Kidney (tissue), 13 donors: ENCODE measurements at regions not wholly inside any gene's neighbourhood (a gene's known extent, or its start where the extent isn't known, plus 50 kb on each side); places are given as distances from the start of the nearest gene placed in this dataset.

Experiments used
- DNase-seq, 5 donors: peaks; one replicate each; pipeline ENCODE4 v3.0.0-alpha.2; 2013 to 2020
- FAIRE-seq: peaks from 2 replicates; lab custom pipeline; 2012; peaks lifted over from hg19 to GRCh38; lab: Jason Lieb, UNC
- H3K27ac ChIP-seq, 2 donors: one replicate each; pipeline ENCODE4 v1.7.0; 2013; ENCODE audit warnings: low read depth in 2 of 2, low read length in 2 of 2, inconsistent platforms in 1 of 2
- H3K27me3 ChIP-seq: one replicate; pipeline ENCODE4 v1.7.1; 2013; ENCODE audit warnings: low read length, inconsistent platforms; ENCODE audit not compliant: control insufficient read depth, insufficient read depth
- H3K36me3 ChIP-seq, 3 donors: one replicate each; pipeline versions ENCODE4 v1.7.0 to v1.7.1; 2013; ENCODE audit warnings: low read length in 3 of 3, control low read depth in 1 of 3, inconsistent platforms in 1 of 3; ENCODE audit not compliant: insufficient read depth in 3 of 3, control insufficient read depth in 2 of 3
- H3K4me1 ChIP-seq, 3 donors: one replicate each; pipeline versions ENCODE4 v1.7.0 to v1.7.1; 2013; ENCODE audit warnings: low read length in 3 of 3, inconsistent platforms in 1 of 3, low read depth in 1 of 3; ENCODE audit not compliant: control insufficient read depth in 2 of 3, insufficient read depth in 2 of 3
- H3K4me3 ChIP-seq, 3 donors: one replicate each; pipeline versions ENCODE4 v1.7.0 to v1.8.1; 2013; ENCODE audit warnings: low read length in 3 of 3, control low read depth in 1 of 3, inconsistent platforms in 1 of 3
- H3K9ac ChIP-seq, 3 donors: one replicate each; pipeline versions ENCODE4 v1.7.0 to v1.7.1; 2013; ENCODE audit warnings: low read length in 3 of 3, control low read depth in 1 of 3, inconsistent platforms in 1 of 3
- H3K9me3 ChIP-seq, 3 donors: one replicate each; pipeline versions ENCODE4 v1.7.0 to v1.7.1; 2013; ENCODE audit warnings: low read length in 3 of 3, control low read depth in 1 of 3, inconsistent platforms in 1 of 3; ENCODE audit not compliant: control insufficient read depth in 2 of 3, insufficient read depth in 1 of 3
- intact Hi-C: fragments of 100-400 bp; cut with DNase I; formaldehyde crosslinking; loops from one replicate; pipeline ENCODE4 v1.11.1; 2022
- TF ChIP-seq, protein P1 (sequence below): IDR thresholded peaks from 3 replicates; pipeline ENCODE4 v1.5.1; 2012; ENCODE audit warnings: mild to moderate bottlenecking, moderate library complexity, borderline replicate concordance; ENCODE audit not compliant: insufficient read depth; ENCODE audit errors: extremely low read depth
- donor health status: control.
- donor health status: control.
- donor health status: control.
- donor health status: control.
- donor health status: control.
- donor health status: DM: yes; HTN: yes; CAD: no.
- donor health status: Normal renal cell carcinoma (clear cell type).

DNA sequence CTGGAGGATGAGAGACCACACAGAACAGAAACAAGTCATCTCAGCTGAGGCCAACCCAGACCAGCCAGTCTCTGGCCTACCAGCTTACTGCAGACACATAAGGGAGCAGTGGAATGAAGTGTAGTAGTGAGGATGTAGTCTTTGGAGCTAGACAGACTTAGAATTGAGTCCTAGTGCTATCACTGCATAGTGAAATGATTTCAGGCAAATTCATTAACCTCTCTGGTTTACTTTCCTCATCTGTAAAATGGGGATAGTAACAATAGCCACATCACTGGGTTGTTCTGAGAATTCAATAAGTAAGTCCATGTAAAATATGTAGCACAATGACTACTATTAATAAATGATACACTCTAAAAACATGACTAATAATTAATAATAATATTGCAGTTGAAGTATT lies 383.8 kb downstream of the DLEU7 start:
- H3K27ac ChIP-seq = no peak overlapping the region
- TF ChIP-seq, protein P1, sequence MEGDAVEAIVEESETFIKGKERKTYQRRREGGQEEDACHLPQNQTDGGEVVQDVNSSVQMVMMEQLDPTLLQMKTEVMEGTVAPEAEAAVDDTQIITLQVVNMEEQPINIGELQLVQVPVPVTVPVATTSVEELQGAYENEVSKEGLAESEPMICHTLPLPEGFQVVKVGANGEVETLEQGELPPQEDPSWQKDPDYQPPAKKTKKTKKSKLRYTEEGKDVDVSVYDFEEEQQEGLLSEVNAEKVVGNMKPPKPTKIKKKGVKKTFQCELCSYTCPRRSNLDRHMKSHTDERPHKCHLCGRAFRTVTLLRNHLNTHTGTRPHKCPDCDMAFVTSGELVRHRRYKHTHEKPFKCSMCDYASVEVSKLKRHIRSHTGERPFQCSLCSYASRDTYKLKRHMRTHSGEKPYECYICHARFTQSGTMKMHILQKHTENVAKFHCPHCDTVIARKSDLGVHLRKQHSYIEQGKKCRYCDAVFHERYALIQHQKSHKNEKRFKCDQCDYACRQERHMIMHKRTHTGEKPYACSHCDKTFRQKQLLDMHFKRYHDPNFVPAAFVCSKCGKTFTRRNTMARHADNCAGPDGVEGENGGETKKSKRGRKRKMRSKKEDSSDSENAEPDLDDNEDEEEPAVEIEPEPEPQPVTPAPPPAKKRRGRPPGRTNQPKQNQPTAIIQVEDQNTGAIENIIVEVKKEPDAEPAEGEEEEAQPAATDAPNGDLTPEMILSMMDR = no peak
- FAIRE-seq = no peak
- H3K4me1 ChIP-seq = no peaks in the 10 kb centered on the region
- H3K36me3 ChIP-seq = no peaks in the 10 kb centered on the region
- no peaks in the 10 kb centered on the region for H3K9me3 ChIP-seq
- no peak overlapping the region for H3K4me3 ChIP-seq
- no peak overlapping the region for H3K9ac ChIP-seq
- DNase-seq = no peak
- intact Hi-C loops = no loop called here
- no peaks in the 10 kb centered on the region for H3K27me3 ChIP-seq

DNA sequence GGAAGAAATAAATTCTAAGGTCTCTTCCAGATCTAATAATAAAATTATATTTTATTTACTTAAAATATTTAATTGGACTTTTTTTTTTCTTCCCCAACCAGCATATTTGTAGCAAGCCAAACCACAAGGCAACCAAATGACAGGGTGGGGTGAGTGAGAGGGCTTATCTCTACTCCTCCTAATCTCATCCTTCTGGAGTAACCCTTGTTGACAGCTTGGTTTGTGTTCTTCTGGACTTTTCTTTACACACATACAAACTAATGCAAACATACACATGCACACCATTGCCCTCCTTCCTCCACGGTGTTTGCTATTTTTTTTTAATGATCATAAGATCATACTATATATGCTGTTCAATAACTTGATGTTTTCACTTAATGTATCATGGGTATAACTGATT lies 383.1 kb downstream of the DLEU7 start:
- intact Hi-C loops = no loop called here
- no peak overlapping the region for H3K27ac ChIP-seq
- FAIRE-seq = no peak
- no peaks in the 10 kb centered on the region for H3K4me1 ChIP-seq
- TF ChIP-seq, protein P1 = no peak
- no peak overlapping the region for H3K9ac ChIP-seq
- H3K4me3 ChIP-seq = no peak overlapping the region
- no peaks in the 10 kb centered on the region for H3K27me3 ChIP-seq
- no peaks in the 10 kb centered on the region for H3K36me3 ChIP-seq
- no peaks in the 10 kb centered on the region for H3K9me3 ChIP-seq
- no peak for DNase-seq

DNA sequence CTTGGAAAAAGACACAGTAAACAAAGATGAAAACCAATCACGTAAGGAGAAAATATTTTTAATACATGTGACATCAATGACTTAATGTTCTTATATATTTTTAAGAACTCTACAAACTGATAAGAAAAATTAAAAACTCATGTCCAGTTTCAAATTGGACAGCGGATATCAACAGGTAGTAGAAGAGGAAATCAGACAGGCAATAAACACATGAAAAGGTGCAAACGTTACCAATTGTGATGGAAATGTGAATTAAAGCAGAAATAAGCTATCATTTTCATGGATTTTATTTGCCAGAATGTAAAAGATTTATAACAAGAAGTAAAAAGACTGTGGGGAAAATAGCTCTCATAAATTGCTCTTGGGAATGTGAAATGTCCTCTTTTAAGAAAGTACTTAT lies 382.3 kb downstream of the DLEU7 start:
- H3K27me3 ChIP-seq = no peaks in the 10 kb centered on the region
- no peaks in the 10 kb centered on the region for H3K9me3 ChIP-seq
- no peak overlapping the region for H3K27ac ChIP-seq
- peak in 1 of 5 donors; percentile 32 for DNase-seq
- H3K4me1 ChIP-seq = no peaks in the 10 kb centered on the region
- H3K4me3 ChIP-seq = no peak overlapping the region
- intact Hi-C loops = no loop called here
- H3K36me3 ChIP-seq = no peaks in the 10 kb centered on the region
- TF ChIP-seq, protein P1 = no peak
- no peak for FAIRE-seq
- no peak overlapping the region for H3K9ac ChIP-seq

DNA sequence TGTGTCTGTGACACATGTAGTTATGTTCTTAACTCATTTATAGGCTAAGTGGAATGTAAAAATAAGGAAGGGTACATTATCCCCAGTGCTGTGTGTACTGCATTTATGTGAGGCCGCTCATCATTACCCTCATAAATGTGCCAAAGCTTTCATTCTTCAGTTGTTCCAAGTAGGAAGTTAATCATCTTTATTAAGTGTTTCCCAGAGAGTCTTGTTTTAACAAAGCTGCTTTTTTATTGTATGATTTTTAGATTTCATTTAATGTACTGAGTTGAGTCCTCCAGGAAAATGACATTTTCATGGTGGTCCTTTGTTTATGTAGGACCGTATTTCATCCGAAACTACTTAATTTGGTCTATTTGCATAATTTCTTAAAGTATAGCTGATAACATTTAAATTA lies 379.8 kb downstream of the DLEU7 start:
- H3K9me3 ChIP-seq = no peaks in the 10 kb centered on the region
- H3K4me1 ChIP-seq = peaks cover 0 to 2% (median 0%) of the 10 kb centered on the region in 3 donors
- no peaks in the 10 kb centered on the region for H3K36me3 ChIP-seq
- H3K27me3 ChIP-seq = no peaks in the 10 kb centered on the region
- intact Hi-C loops = no loop called here
- DNase-seq = peak in 2 of 5 donors; percentile 75 to 88
- H3K4me3 ChIP-seq = no peak overlapping the region
- FAIRE-seq = no peak
- H3K9ac ChIP-seq = no peak overlapping the region
- TF ChIP-seq, protein P1 = no peak
- no peak overlapping the region for H3K27ac ChIP-seq
